DMS 273 treated with DMSO at 0.1 percent for 48 hours (cell line): ENCODE measurements at regions not wholly inside any gene's neighbourhood (a gene's known extent, or its start where the extent isn't known, plus 50 kb on each side); places are given as distances from the start of the nearest gene placed in this dataset.
A peak's percentile ranks its signal among the peaks of the same experiment; 100 is the strongest.

Experiments used
- DNase-seq: peaks from one replicate; lab custom pipeline; 2025; lab: John Stamatoyannopoulos, UW

GRCh38 chr3:139281096-139281495, 62.7 kb upstream of the MRPS22 start:
- DNase-seq: peak; percentile 63

- DNase-seq: peak; percentile 93
Observed at GRCh38 chr3:139281522-139282196, 62.2 kb upstream of the MRPS22 start.

- DNase-seq: no peak
Observed at GRCh38 chr3:139283301-139283700, 60.5 kb upstream of the MRPS22 start.

- no peak for DNase-seq
Observed at GRCh38 chr3:139284221-139284620, 59.6 kb upstream of the MRPS22 start.

- DNase-seq: no peak
Observed at GRCh38 chr3:139285691-139286090, 58.1 kb upstream of the MRPS22 start.

GRCh38 chr3:139286241-139286640, 57.6 kb upstream of the MRPS22 start:
- no peak for DNase-seq

- DNase-seq: no peak
Observed at GRCh38 chr3:139286825-139287224, 57.0 kb upstream of the MRPS22 start.

GRCh38 chr3:139287557-139287956, 56.3 kb upstream of the MRPS22 start:
- no peak for DNase-seq

- no peak for DNase-seq
Observed at GRCh38 chr3:139288266-139288821, 55.5 kb upstream of the MRPS22 start.

GRCh38 chr3:139289860-139290524, 53.8 kb upstream of the MRPS22 start:
- no peak for DNase-seq

- no peak for DNase-seq
Observed at GRCh38 chr3:139291276-139292051, 52.4 kb upstream of the MRPS22 start.

GRCh38 chr3:139292192-139292591, 51.6 kb upstream of the MRPS22 start:
- no peak for DNase-seq

- DNase-seq: peak; percentile 53
Observed at GRCh38 chr3:139292711-139293664, 50.8 kb upstream of the MRPS22 start.

GRCh38 chr3:139293665-139294023, 50.2 kb upstream of the MRPS22 start:
- no peak for DNase-seq
